GM19324 (cell line): ENCODE measurements at regions not wholly inside any gene's neighbourhood (a gene's known extent, or its start where the extent isn't known, plus 50 kb on each side); places are given as distances from the start of the nearest gene placed in this dataset.

ENCODE experiments used
- ATAC-seq: cut with Tn5 transposase; IDR thresholded peaks from one replicate; pipeline ENCODE4 v1.9.1; 2021; ENCODE audit warnings: mild to moderate bottlenecking, moderate library complexity; ENCODE audit not compliant: unreplicated experiment, low FRiP score

- ATAC-seq: peak; percentile 55
Observed at GRCh38 chr9:95822583-95823431, 52.7 kb upstream of the ERCC6L2 start.

- no peak for ATAC-seq
Observed at GRCh38 chr9:95822015-95822414, 53.5 kb upstream of the ERCC6L2 start.

- no peak for ATAC-seq
Observed at GRCh38 chr9:95820074-95820473, 55.4 kb upstream of the ERCC6L2 start.

- ATAC-seq: no peak
Observed at GRCh38 chr9:95819636-95820035, 55.9 kb upstream of the ERCC6L2 start.

- no peak for ATAC-seq
Observed at GRCh38 chr9:95817205-95817604, 58.3 kb upstream of the ERCC6L2 start.

- ATAC-seq: no peak
Observed at GRCh38 chr9:95816716-95817115, 58.8 kb upstream of the ERCC6L2 start.

GRCh38 chr9:95815961-95816360, 59.5 kb upstream of the ERCC6L2 start:
- no peak for ATAC-seq

- ATAC-seq: no peak
Observed at GRCh38 chr9:95815133-95815532, 60.4 kb upstream of the ERCC6L2 start.

GRCh38 chr9:95813923-95814322, 61.6 kb upstream of the ERCC6L2 start:
- ATAC-seq: no peak

- ATAC-seq: no peak
Observed at GRCh38 chr9:95810814-95811213, 64.7 kb upstream of the ERCC6L2 start.

GRCh38 chr9:95810133-95810532, 65.4 kb upstream of the ERCC6L2 start:
- ATAC-seq: no peak

- ATAC-seq: no peak
Observed at GRCh38 chr9:95809686-95810085, 65.8 kb upstream of the ERCC6L2 start.

GRCh38 chr9:95808011-95808410, 67.5 kb upstream of the ERCC6L2 start:
- no peak for ATAC-seq

- ATAC-seq: no peak
Observed at GRCh38 chr9:95807326-95807947, 68.1 kb upstream of the ERCC6L2 start.

- no peak for ATAC-seq
Observed at GRCh38 chr9:95803197-95803596, 72.3 kb upstream of the ERCC6L2 start.

- no peak for ATAC-seq
Observed at GRCh38 chr9:95801797-95802196, 73.7 kb upstream of the ERCC6L2 start.

GRCh38 chr9:95796029-95796428, 79.5 kb upstream of the ERCC6L2 start:
- ATAC-seq: no peak

- no peak for ATAC-seq
Observed at GRCh38 chr9:95793924-95794828, 81.3 kb upstream of the ERCC6L2 start.

GRCh38 chr9:95791695-95792094, 83.8 kb upstream of the ERCC6L2 start:
- ATAC-seq: no peak

- no peak for ATAC-seq
Observed at GRCh38 chr9:95791286-95791685, 84.2 kb upstream of the ERCC6L2 start.

- no peak for ATAC-seq
Observed at GRCh38 chr9:95788521-95788991, 86.9 kb upstream of the ERCC6L2 start.
